Panc1 (cell line): ENCODE measurements at regions not wholly inside any gene's neighbourhood (a gene's known extent, or its start where the extent isn't known, plus 50 kb on each side); places are given as distances from the start of the nearest gene placed in this dataset.

Source experiments
- ATAC-seq: fragments of 200-7000 bp; cut with Tn5 transposase; 2 replicates; pipeline ENCODE4 v1.9.1; 2020; ENCODE audit warnings: mild to moderate bottlenecking, moderate library complexity
- BruUV-seq: library from RNA; stranded (reverse); fragments of 400-500 nt; replicated peaks from 2 replicates; lab custom pipeline; 2021; lab: Mats Ljungman, UMichigan
- CTCF ChIA-PET: fragments of 300-600 bp; sonication (Branson Sonifier 250); formaldehyde crosslinking; loops from one replicate; lab custom pipeline; 2022; ENCODE audit warnings: antibody characterized with exemption; lab: Charles Lee
- POLR2A ChIA-PET: fragments of 300-600 bp; sonication (Branson Sonifier 250); formaldehyde crosslinking; loops from one replicate; lab custom pipeline; 2022; ENCODE audit warnings: antibody characterized with exemption; lab: Charles Lee
- DNase-seq: peaks from one replicate; pipeline ENCODE4 v3.0.0-alpha.2; 2010; ENCODE audit warnings: low read depth, low spot score
- H3K27ac ChIP-seq: 2 replicates; pipeline ENCODE4 v1.5.1; 2011; ENCODE audit warnings: mild to moderate bottlenecking, low read length, inconsistent platforms
- H3K27me3 ChIP-seq: fragments of 200-500 bp; sonication (Bioruptor generic); 2 replicates; pipeline ENCODE4 v1.6.0; 2014; ENCODE audit warnings: low read length, inconsistent platforms; ENCODE audit not compliant: control insufficient read depth, insufficient read depth
- H3K36me3 ChIP-seq: fragments of 200-500 bp; sonication (Bioruptor generic); 2 replicates; pipeline ENCODE4 v1.5.1; 2014; ENCODE audit warnings: inconsistent platforms, mild to moderate bottlenecking, low read length, moderate library complexity; ENCODE audit not compliant: control insufficient read depth, insufficient read depth
- H3K4me1 ChIP-seq: 2 replicates; pipeline ENCODE4 v1.5.1; 2011; ENCODE audit warnings: inconsistent platforms, mild to moderate bottlenecking, low read length, moderate library complexity; ENCODE audit not compliant: control insufficient read depth, insufficient read depth
- H3K4me3 ChIP-seq, 2 experiments: 2 replicates each; pipeline ENCODE4 v1.5.1; 2011 to 2012; ENCODE audit warnings: low read depth in 2 of 2, low read length in 2 of 2, mild to moderate bottlenecking in 2 of 2, inconsistent platforms in 1 of 2, moderate library complexity in 1 of 2
- H3K9me3 ChIP-seq: fragments of 200-500 bp; sonication (Bioruptor generic); 2 replicates; pipeline ENCODE4 v1.5.1; 2014; ENCODE audit warnings: low read depth, mild to moderate bottlenecking, inconsistent platforms, low read length, moderate library complexity; ENCODE audit not compliant: control insufficient read depth, insufficient read depth
- CTCF ChIP-seq: fragments of 450-650 bp; IDR thresholded peaks from 2 replicates; pipeline ENCODE4 v1.5.1; 2017; ENCODE audit warnings: mild to moderate bottlenecking
- POLR2AphosphoS5 ChIP-seq: IDR thresholded peaks from 2 replicates; pipeline ENCODE4 v1.6.1; 2012; ENCODE audit warnings: mild to moderate bottlenecking, low read depth, low read length, moderate library complexity
- REST ChIP-seq, 2 experiments: IDR thresholded peaks; 2 replicates each; pipeline ENCODE4 v1.6.1; 2011 to 2012; ENCODE audit warnings: low read depth in 2 of 2, control low read depth in 1 of 2, low read length in 1 of 2, mild to moderate bottlenecking in 1 of 2, moderate library complexity in 1 of 2; ENCODE audit not compliant: insufficient read depth in 1 of 2
- SIN3A ChIP-seq: IDR thresholded peaks from 2 replicates; pipeline ENCODE4 v1.6.1; 2012; ENCODE audit warnings: low read depth, mild to moderate bottlenecking, low read length, moderate library complexity, borderline replicate concordance; ENCODE audit not compliant: insufficient read depth
- TCF7L2 ChIP-seq: IDR thresholded peaks from 2 replicates; pipeline ENCODE4 v1.6.1; 2011; ENCODE audit warnings: mild to moderate bottlenecking, low read depth, low read length, inconsistent platforms
- in situ Hi-C: cut with HindIII; loops from 2 replicates; pipeline ENCODE4 v1.10.0; 2016; ENCODE audit warnings: low sequenced_read_pairs, low pct_unique_long_range_greater_than_20kb
- intact Hi-C: fragments of 100-400 bp; cut with micrococcal nuclease; formaldehyde crosslinking; loops from one replicate; pipeline ENCODE4 v1.10.0; 2022; ENCODE audit not compliant: unreplicated experiment

- no peak for DNase-seq
- ATAC-seq: no peak
- CTCF ChIA-PET: no interaction called here
These were observed 192.5 kb upstream of the RREB1 start for GRCh38 chr6:6915219-6915618.

GRCh38 chr6:6915813-6916547 lies 191.8 kb upstream of the RREB1 start:
- H3K4me3 ChIP-seq: no peak overlapping the region
- no peak for TF ChIP-seq REST (IDR thresholded peaks at IDR 0.05; ENCODE audit: insufficient read depth in 1 of 2, low read depth in 2 of 2, low read length in 1 of 2)
- no peak for TF ChIP-seq TCF7L2
- no peak for TF ChIP-seq CTCF
- no peak for TF ChIP-seq SIN3A
- no peak for TF ChIP-seq POLR2AphosphoS5
- ATAC-seq: no peak
- peaks cover 5% of the 10 kb centered on the region; the same call in 1 of the 2 replicates for H3K27me3 ChIP-seq
- ChIA-PET CTCF (no interaction called here), POLR2A (no interaction called here)
- intact Hi-C loops (no loop called here), in situ Hi-C loops (no loop called here)
- BruUV-seq: no TSS peak
- H3K27ac ChIP-seq: no peak overlapping the region
- no peak for DNase-seq
- H3K36me3 ChIP-seq: no peaks in the 10 kb centered on the region
- no peaks in the 10 kb centered on the region; the same call in 1 of the 2 replicates for H3K4me1 ChIP-seq
- no peaks in the 10 kb centered on the region for H3K9me3 ChIP-seq

More at GRCh38 chr6:6915219-6915618, 192.5 kb upstream of the RREB1 start:
- intact Hi-C loops (no loop called here), in situ Hi-C loops (no loop called here)
- BruUV-seq: no TSS peak
- Histone ChIP-seq H3K4me1 (no peaks in the 10 kb centered on the region; the same call in 1 of the 2 replicates), H3K36me3 (no peaks in the 10 kb centered on the region), H3K9me3 (no peaks in the 10 kb centered on the region), H3K27me3 (peaks cover 5% of the 10 kb centered on the region; the same call in 1 of the 2 replicates), H3K27ac (no peak overlapping the region), H3K4me3 (no peak overlapping the region)
- POLR2A ChIA-PET: no interaction called here
- TF ChIP-seq POLR2AphosphoS5 (no peak), TCF7L2 (no peak), REST (IDR thresholded peaks at IDR 0.05; ENCODE audit: insufficient read depth in 1 of 2, low read depth in 2 of 2, low read length in 1 of 2) (no peak), SIN3A (no peak)
